Esophagus squamous epithelium (tissue), 5 donors: ENCODE measurements at regions not wholly inside any gene's neighbourhood (a gene's known extent, or its start where the extent isn't known, plus 50 kb on each side); places are given as distances from the start of the nearest gene placed in this dataset.

Experiments used
- DNase-seq: peaks from one replicate; lab custom pipeline; 2025; lab: John Stamatoyannopoulos, UW
- H3K27ac ChIP-seq, 4 donors: fragments of 200-600 bp; sonication (generic); one replicate each; pipeline ENCODE4 v1.5.1; 2016 to 2019; ENCODE audit warnings: mild to moderate bottlenecking in 1 of 4
- H3K27me3 ChIP-seq, 4 donors: fragments of 200-600 bp; sonication (generic); 1 replicate in 3 of 4; 2 replicates in 1 of 4; pipeline versions ENCODE4 v1.5.1 to v1.6.0; 2017 to 2021; ENCODE audit warnings: antibody characterized with exemption in 1 of 4
- H3K36me3 ChIP-seq, 3 donors: fragments of 200-600 bp; sonication (generic); one replicate each; pipeline ENCODE4 v1.5.1; 2016 to 2019
- H3K4me1 ChIP-seq, 3 donors: fragments of 200-600 bp; sonication (generic); one replicate each; pipeline ENCODE4 v1.5.1; 2017 to 2019
- H3K4me3 ChIP-seq, 4 donors: fragments of 200-600 bp; sonication (generic); 1 replicate in 3 of 4; 2 replicates in 1 of 4; pipeline ENCODE4 v1.5.1; 2016 to 2019; ENCODE audit warnings: mild to moderate bottlenecking in 2 of 4, moderate library complexity in 1 of 4
- H3K9me3 ChIP-seq, 3 donors: fragments of 200-600 bp; sonication (generic); one replicate each; pipeline ENCODE4 v1.5.1; 2016 to 2019
- POLR2A ChIP-seq, 4 donors: fragments of 450-650 bp; IDR thresholded peaks; one replicate each; pipeline ENCODE4 v1.6.1; 2017; ENCODE audit warnings: antibody characterized with exemption in 4 of 4, mild to moderate bottlenecking in 4 of 4, moderate library complexity in 3 of 4
- WGBS, 2 donors: methylation state at CpG; one replicate each; pipeline ENCODE4 v1.1.5; 2018; 5-methylcytosine and 5-hydroxymethylcytosine counted together
- intact Hi-C: fragments of 100-400 bp; cut with DNase I; formaldehyde crosslinking; loops from one replicate; pipeline ENCODE4 v1.15.0; 2022
- TF ChIP-seq, protein P1 (sequence below), 6 experiments: fragments of 450-650 bp in 4 of 6; fragments of 200-600 bp in 2 of 6; sonication (generic) in 2 of 6; IDR thresholded peaks; one replicate each; pipeline ENCODE4 v1.5.1; 2016 to 2019; ENCODE audit warnings: antibody characterized with exemption in 6 of 6, mild to moderate bottlenecking in 4 of 6, moderate library complexity in 4 of 6
- donor health status: DM: yes; HTN: yes; CAD: no.

DNA sequence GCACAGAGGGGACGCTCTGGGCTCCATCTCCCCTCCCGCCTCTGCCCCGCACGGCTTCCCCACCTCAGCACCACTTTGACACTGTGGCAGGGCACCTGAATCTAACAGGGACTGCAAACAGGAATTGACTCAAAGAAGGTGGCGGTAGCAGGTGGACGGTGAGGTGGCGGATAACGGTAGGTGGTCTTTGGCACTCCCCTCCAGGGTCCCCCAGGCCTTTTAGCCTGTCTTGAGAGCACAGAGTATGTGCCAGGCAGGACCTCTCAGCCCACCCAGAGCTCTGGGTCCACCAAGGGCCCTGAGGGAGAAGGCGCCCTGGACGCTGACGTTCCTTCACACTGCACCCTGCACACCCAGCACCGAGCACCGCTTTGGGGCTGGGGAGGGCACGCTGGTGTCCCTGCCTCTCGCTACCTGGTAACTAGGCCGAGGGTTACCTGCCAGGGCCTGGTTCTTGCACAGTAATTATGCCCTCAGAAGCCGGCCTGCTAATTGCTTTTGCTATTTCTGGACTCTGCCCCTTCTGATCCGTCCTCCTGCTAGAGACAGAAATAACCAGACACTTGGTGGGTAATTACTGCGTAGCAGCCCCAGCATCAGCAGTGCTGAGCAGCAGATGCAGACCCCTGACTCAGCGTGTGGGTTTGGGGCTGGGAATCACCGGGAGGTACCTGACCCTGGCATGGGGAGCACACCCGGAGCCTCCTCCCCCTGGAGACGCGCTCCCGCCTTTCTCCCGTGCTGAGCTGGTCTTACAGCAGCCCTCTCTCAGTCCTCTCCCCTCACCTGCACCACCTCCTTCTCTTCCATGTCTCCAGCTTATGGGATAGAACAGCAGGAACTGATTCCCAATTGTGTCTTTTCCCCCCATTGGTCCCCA is 103.3 kb upstream of the B3GAT1 start:
- intact Hi-C loops: no loop called here
- 72 to 75% methylated on average over 8 to 20 of the region's 26 CpGs for WGBS, 2 donors
- no peak for TF ChIP-seq POLR2A (IDR thresholded peaks at IDR 0.05)
- TF ChIP-seq, protein P1, sequence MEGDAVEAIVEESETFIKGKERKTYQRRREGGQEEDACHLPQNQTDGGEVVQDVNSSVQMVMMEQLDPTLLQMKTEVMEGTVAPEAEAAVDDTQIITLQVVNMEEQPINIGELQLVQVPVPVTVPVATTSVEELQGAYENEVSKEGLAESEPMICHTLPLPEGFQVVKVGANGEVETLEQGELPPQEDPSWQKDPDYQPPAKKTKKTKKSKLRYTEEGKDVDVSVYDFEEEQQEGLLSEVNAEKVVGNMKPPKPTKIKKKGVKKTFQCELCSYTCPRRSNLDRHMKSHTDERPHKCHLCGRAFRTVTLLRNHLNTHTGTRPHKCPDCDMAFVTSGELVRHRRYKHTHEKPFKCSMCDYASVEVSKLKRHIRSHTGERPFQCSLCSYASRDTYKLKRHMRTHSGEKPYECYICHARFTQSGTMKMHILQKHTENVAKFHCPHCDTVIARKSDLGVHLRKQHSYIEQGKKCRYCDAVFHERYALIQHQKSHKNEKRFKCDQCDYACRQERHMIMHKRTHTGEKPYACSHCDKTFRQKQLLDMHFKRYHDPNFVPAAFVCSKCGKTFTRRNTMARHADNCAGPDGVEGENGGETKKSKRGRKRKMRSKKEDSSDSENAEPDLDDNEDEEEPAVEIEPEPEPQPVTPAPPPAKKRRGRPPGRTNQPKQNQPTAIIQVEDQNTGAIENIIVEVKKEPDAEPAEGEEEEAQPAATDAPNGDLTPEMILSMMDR (IDR thresholded peaks at IDR 0.05): no peak
- Histone ChIP-seq H3K27ac (no peak overlapping the region), H3K36me3 (no peaks in the 10 kb centered on the region), H3K4me3 (no peak overlapping the region), H3K27me3 (peaks cover 0 to 48% (median 0%) of the 10 kb centered on the region in 4 donors), H3K4me1 (no peaks in the 10 kb centered on the region), H3K9me3 (no peaks in the 10 kb centered on the region)
- no peak for DNase-seq

DNA sequence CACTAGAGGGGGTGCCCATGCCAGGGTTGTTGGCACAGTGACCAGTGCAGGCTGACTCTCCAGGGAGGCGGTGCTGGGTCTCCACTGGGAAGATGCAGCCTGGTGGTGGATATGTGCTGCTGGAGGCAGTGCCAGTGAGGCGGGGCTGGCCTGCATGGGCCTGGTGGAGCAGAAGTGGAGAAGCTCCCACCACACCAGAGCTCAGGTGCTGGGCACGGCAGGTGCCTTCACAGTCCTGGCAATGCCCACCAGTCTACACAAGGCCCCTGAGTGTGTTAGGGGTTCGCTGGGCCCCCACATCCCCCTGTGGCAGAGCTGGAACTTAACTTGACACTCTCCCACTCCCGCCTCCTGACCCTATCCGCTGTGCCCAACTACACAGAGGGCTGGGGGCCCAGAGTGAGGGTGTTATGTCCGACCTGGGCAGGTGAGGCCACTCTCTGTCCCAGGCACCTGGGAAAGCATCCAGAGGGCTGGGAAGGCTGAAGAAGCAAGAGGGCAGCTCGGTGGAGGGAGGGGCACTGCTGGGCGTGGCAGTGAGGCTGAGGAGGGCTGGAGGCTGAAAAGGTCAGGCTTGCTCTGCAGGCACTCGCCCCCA is 102.4 kb upstream of the B3GAT1 start:
- Histone ChIP-seq H3K27me3 (peaks cover 0 to 50% (median 0%) of the 10 kb centered on the region in 4 donors), H3K9me3 (no peaks in the 10 kb centered on the region), H3K36me3 (no peaks in the 10 kb centered on the region), H3K4me3 (no peak overlapping the region), H3K27ac (no peak overlapping the region), H3K4me1 (no peaks in the 10 kb centered on the region)
- intact Hi-C loops: no loop called here
- WGBS, 2 donors: 40 to 53% methylated on average over 2 to 6 of the region's 10 CpGs
- no peak for DNase-seq
- no peak for TF ChIP-seq POLR2A (IDR thresholded peaks at IDR 0.05)
- TF ChIP-seq, protein P1 (IDR thresholded peaks at IDR 0.05): no peak

DNA sequence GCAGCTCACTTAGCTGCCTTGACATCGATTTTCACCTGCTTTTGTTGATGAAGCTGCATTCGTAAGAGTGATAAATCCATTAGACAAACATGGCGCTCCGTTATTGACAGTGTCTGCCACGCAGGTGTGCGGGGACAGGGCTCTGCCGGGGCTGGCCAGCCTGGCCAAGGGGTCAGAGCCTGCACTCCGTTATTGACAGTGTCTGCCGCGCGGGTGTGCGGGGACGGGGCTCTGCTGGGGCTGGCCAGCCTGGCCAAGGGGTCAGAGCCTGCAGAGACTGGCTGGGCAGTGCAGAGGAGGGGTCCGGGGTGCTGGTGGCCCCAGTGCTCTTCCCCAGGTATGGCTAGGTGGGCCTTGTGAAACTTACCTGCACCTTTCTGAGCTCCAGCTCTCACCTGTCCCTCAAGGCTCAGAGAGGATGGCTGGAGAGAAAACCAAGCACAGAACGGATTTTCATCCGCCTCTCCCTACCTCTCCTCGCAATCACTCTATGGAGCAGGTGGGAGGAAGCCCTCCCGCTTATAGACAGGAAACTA is 101.6 kb upstream of the B3GAT1 start:
- no peak overlapping the region for H3K27ac ChIP-seq
- H3K4me3 ChIP-seq: no peak overlapping the region
- TF ChIP-seq POLR2A (IDR thresholded peaks at IDR 0.05): no peak
- TF ChIP-seq, protein P1 (IDR thresholded peaks at IDR 0.05): no peak
- H3K4me1 ChIP-seq: no peaks in the 10 kb centered on the region
- intact Hi-C loops: no loop called here
- 48 to 60% methylated on average over 1 to 11 of the region's 18 CpGs for WGBS, 2 donors
- H3K9me3 ChIP-seq: no peaks in the 10 kb centered on the region
- H3K36me3 ChIP-seq: no peaks in the 10 kb centered on the region
- peaks cover 0 to 45% (median 0%) of the 10 kb centered on the region in 4 donors for H3K27me3 ChIP-seq
- no peak for DNase-seq

DNA sequence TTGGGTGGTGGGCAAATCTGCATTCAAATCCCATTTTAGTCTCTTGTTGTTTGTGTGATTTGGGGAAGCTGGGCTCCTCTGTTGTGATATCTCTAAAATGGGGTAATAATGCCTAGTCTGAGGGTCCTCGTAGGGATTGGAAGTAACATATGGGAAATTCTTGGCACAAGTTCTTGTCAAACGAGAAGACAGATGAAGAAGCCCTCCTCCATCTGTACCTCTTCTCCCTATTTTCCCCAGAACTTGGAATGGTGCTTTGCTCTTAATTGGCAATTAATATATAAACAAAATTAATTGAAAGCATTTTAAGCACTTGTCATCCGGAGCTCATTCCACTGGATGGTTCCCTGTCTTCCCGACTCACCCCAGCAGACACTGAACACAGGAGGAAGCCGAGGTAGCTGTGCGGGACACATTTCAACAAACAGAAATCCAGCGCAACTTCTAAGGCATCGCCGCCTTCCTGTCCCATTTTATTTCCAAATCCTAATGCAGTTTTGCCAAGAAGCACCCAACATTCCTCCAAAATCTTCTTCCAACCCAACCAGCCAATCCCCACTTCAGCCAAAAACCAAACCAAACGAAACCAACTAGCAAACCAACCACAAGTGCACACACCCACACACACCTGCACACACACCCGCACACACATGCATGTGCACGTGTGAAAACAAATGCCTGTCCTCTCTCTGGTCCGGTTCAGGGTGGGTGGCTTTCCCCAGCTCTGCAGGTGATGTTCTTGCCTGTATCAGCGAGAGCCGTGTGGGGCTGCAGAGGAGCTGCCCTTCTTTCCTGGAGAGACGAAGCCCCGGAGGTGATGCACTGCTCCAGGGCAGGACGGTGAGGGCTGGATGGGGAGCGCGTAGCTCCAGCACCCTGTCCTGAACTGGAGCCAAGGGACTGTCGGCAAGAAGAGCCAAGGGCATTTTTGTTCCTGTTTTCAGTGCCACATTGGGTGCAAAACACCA is 100.8 kb upstream of the B3GAT1 start:
- peaks cover 0 to 45% (median 0%) of the 10 kb centered on the region in 4 donors for H3K27me3 ChIP-seq
- TF ChIP-seq, protein P1 (IDR thresholded peaks at IDR 0.05): no peak
- no peak for TF ChIP-seq POLR2A (IDR thresholded peaks at IDR 0.05)
- no peak overlapping the region for H3K27ac ChIP-seq
- 70 to 72% methylated on average over 11 to 15 of the region's 21 CpGs for WGBS, 2 donors
- DNase-seq: no peak
- intact Hi-C loops: no loop called here
- H3K9me3 ChIP-seq: no peaks in the 10 kb centered on the region
- no peak overlapping the region for H3K4me3 ChIP-seq
- H3K36me3 ChIP-seq: no peaks in the 10 kb centered on the region
- H3K4me1 ChIP-seq: no peaks in the 10 kb centered on the region
